Glomerular visceral epithelial cell (primary cell): ENCODE measurements at regions not wholly inside any gene's neighbourhood (a gene's known extent, or its start where the extent isn't known, plus 50 kb on each side); places are given as distances from the start of the nearest gene placed in this dataset.
"Not testable (repeated sequence)": the region's sequence is repeated elsewhere in the genome, so short reads cannot be mapped to it uniquely, and the experiment has no call there.

Experiments used
- DNase-seq: peaks from one replicate; pipeline ENCODE4 v3.0.0-alpha.2; 2016; ENCODE audit errors: extremely low spot score

GRCh38 chr7:84941936-84942335, 244.9 kb downstream of the SEMA3D start:
- no peak for DNase-seq

DNA sequence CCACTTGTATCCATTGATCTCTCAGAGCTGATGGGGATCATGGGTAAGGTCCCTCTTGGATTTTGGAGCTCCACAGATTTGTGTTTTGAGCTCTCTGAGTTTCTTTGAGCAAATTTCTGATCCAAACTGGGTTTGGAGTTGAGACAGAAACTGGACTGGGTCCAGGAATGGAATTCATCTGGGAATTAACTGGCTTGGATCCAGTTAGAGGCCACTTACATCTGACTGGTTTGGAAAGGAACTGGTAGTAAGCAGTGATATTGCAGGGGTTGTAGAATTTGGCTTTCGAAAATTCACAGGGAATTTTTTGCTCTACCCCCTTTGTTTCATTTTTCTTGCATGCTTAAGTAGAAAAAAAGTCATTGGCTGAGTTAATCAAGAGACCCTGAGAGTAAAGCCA, 245.6 kb downstream of the SEMA3D start:
- no peak for DNase-seq

DNA sequence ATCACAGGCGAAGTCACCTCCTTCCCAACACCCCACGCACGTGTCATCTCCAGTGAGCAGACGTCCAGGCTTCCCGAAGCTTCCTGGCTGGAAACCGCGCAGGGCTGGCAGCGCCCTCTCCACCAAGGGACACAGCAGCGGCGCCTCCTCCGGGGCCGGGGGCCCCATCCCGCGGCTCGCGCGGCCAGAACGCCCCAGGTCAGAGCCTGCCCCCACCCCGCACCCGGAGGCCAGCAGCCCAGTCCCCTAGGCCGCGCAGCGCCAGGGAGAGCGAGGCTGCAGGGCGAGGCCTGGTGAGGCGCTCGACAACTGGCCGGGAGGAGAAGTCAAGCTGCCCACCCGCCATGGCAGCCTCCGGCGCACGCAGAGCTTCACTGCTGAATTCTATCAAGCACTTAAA, 247.0 kb downstream of the SEMA3D start:
- no peak for DNase-seq

- DNase-seq, result no peak
Measured at GRCh38 chr7:84939442-84939841, 247.4 kb downstream of the SEMA3D start.

- DNase-seq, result no peak
Measured at GRCh38 chr7:84924353-84924752, 262.5 kb downstream of the SEMA3D start.

DNA sequence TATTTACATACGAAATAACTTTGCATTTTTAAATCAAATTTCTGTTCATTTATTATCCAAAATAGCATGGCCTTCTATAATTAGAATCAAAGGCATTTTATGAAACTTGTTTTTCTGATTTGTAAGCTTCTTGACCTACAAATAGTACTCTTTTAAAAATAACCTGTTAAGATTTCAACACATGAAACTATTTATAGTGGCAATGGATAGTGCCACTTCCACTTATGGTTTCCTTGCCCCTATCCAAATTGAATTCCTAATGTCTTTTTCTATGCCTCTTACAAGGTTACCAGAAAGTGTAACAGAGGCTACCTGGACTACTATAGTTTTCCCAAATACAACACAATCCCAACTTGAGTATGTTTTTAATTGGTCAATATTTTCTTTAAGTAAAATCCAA, 263.5 kb downstream of the SEMA3D start:
- DNase-seq, result no peak

- DNase-seq, result no peak
Measured at GRCh38 chr7:84921154-84921553, 265.7 kb downstream of the SEMA3D start.

- not testable (repeated sequence) for DNase-seq
Measured at GRCh38 chr7:84916973-84917372, 269.9 kb downstream of the SEMA3D start.

GRCh38 chr7:84916161-84916560, 270.7 kb downstream of the SEMA3D start:
- no peak for DNase-seq

DNA sequence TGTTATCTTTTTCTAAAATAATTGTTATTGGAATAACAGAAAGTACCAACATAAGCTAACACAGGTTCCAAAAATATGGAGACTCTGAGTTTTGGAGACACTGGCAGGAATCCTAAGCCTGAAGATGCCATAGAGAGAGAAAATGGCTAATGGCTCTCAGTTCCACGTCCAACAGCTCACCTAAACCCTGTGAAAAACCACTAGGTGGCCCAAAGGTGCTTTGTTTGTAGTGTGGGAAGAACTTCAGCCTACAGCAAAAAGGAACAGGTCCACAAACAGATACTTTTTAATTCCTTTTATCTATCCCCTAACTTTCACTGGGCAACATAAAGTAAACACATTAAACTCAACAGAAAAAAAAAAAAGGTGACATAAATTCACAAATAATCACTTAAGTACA, 272.3 kb downstream of the SEMA3D start:
- DNase-seq, result no peak

DNA sequence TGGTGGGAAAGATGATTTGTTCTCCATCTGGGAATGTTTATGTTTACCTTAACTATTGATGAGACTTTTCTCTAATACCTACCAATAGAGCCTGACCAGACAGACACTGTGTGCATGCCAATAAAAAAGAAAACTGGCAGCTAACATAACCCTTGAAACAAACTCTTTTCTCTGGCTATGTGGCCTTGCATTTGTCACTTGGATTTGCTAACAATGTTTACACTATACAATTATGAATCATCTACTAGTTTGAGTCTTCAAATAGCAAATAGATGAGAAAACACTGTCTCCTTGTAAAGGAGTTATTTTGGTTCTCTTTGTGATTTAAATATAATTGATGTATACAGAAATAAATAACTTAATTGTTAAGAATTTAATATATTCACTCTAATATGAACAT, 273.1 kb downstream of the SEMA3D start:
- no peak for DNase-seq

DNA sequence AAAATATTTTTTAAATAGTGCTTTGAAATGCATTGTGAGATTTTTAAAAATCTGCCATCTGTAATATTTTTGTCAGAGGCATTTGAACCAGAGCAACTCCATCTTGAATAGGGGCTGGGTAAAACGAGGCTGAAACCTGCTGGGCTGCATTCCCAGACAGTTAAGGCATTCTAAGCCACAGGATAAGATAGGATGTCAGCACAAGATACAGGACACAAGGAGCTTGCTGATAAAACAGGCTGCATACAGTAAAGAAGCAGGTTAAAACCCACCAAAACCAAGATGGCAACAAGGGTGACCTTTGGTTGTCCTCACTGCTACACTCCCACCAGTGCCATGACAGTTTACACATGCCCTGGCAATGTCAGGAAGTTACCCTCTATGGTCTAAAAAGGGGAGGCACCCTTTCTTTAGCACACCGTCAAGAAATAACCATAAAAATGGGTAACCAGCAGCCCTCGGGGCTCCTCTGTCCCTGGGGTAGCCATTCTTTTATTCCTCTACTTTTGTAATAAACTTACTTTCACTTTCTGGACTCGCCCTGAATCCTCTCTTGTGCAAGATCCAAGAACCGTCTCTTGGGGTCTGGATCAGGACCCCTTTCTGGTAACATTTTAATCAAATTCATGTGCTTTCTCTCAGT, 273.7 kb downstream of the SEMA3D start:
- DNase-seq, result no peak

GRCh38 chr7:84912537-84912936, 274.3 kb downstream of the SEMA3D start:
- no peak for DNase-seq

DNA sequence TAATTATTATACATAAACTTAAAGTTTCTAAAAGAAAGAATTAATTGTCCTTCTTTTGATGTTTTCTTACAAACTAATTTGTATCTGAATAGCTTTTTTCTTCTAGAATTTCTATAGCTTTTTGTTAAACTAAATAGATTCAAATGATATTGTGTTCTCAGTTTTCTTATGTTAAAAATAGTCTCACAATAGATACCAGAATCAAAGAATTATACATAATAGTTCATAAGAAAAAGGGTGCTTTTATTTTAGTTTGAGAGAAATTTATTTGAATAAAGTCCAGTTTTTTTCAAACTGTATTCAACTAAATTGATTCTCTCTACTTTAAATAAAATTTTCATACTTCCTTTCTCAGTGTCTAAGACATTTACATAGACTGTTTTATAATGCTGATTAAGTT, 274.8 kb downstream of the SEMA3D start:
- DNase-seq, result no peak

DNA sequence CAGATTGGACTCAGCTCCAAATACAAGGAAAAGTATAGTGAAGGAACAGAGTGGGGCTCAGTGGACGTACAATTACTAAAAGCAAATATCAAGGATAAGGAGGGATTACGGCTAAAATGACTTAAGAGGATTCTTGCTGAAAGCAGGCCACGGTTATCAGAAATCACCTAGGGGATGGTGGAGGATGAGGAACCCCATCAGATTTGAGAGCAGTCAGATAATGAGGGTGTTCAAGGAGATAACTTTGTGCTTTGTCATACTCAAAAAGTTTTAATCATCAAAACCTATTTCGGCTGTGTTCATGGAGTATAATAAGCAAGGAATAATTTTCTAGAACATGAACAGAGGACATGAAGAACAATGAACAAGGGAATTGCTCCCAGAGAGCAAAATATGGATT, 275.8 kb downstream of the SEMA3D start:
- no peak for DNase-seq

- DNase-seq, result not testable (repeated sequence)
Measured at GRCh38 chr7:84910322-84910721, 276.5 kb downstream of the SEMA3D start.

- DNase-seq, result no peak
Measured at GRCh38 chr7:84908196-84908793, 278.6 kb downstream of the SEMA3D start.

GRCh38 chr7:84906889-84907288, 280.0 kb downstream of the SEMA3D start:
- no peak for DNase-seq

- DNase-seq, result no peak
Measured at GRCh38 chr7:84904561-84904960, 282.3 kb downstream of the SEMA3D start.

DNA sequence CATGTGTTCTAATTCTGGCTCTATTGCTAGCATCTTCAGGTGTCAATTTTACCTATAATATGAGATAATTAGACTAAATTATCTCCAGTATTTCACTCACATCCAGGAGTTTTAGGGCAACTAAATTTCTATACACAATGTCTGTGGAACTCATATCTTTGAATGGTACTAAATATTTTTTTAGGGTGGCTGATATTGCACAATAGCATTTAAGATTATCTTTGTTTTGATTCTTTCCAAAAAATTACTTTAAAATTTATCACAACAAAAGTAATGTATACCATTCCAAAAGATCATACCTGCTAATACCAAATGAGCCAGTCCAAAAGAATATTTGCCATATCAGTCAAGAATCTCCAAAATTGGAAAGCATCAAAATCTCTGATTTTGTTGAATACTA, 285.5 kb downstream of the SEMA3D start:
- DNase-seq, result no peak

GRCh38 chr7:84900215-84900614, 286.6 kb downstream of the SEMA3D start:
- no peak for DNase-seq

DNA sequence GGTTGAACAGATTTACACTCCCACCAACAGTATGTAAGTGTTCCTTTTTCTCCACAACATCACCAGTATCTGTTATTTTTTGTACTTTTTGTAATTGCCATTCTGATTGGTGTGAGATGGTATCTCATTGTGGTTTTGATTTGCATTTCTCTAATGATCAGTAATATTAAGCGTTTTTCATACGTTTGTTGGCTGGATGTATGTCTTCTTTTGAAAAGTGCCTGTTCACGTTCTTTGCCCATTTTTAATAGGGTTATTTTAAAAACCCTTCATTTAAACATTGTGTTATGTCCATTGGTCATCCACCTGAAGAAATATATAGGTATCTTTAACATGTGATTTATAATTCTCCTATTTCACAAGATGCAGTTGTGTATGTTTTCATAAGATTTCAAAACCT, 291.3 kb downstream of the SEMA3D start:
- DNase-seq, result no peak

DNA sequence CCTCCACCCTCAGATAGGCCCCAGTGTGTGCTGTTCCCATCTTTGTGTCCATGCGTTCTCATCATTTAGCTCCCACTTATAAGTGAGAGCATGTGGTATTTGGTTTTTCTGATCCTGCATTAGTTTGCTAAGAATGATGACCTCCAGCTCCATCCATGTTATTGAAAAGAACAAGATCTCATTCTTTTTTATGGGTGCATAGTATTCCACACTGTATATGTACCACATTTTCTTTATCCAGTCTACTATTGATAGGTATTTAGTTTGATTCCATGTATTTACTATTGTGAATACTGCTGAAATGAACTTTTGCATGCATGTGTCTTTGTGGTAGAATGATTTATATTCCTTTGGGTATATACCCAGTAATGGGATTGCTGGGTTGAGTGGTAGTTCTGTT, 303.3 kb downstream of the SEMA3D start:
- not testable (repeated sequence) for DNase-seq
